ENCODE measurements at regions not wholly inside any gene's neighbourhood (a gene's known extent, or its start where the extent isn't known, plus 50 kb on each side); places are given as distances from the start of the nearest gene placed in this dataset.

- TF ChIP-seq CTCF (conservative IDR thresholded peaks at IDR 0.05) (no peak), ZFX (IDR thresholded peaks at IDR 0.05) (no peak)
Measured at GRCh38 chr6:169156108-169156792, 97.4 kb downstream of the THBS2 start.
